ENCODE measurements at regions not wholly inside any gene's neighbourhood (a gene's known extent, or its start where the extent isn't known, plus 50 kb on each side); places are given as distances from the start of the nearest gene placed in this dataset.

DNA sequence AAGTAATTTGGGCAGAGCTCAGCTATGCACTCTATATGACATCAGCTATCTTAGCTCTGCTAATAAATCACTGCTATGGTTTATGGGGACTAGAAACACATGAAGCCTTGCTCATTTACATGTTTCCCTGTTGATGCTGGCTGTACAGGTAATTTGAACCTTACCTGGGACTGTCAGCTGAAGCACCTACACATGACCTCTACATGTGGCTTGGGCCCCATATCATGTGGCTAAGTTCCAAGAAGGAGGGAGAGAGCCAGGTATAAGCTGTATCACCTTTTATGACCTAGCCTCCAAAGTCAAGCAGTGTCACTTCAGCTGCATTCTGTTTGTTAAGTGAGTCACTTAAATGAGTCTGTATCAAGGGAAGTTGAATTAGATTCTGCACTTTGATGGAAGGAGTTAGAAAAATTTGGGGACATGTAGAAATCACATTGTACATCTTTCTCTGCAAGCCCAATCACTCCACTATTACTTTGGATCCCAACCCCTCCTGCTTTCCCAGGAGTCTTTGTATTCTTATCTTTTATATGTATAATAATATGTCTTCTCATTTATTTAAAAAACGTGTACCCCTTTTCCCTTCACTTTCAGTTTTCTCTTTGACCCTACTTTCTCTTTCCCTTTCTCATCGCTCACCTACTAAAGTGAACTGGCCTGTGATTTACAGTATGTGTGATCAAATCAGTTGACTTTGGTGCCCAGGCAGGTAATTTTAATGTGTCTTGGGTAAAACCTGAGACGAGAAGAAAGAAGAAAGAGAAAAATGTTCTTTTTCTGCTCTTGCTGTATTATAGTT, 53.4 kb upstream of the PRKACB start:
- no peak for DNase-seq
- Histone ChIP-seq H3K27me3 (no peaks in the 10 kb centered on the region), H3K4me3 (no peak overlapping the region), H3K36me3 (no peaks in the 10 kb centered on the region), H3K9me3 (peaks cover 8% of the 10 kb centered on the region; the same call in 1 of the 2 replicates)

DNA sequence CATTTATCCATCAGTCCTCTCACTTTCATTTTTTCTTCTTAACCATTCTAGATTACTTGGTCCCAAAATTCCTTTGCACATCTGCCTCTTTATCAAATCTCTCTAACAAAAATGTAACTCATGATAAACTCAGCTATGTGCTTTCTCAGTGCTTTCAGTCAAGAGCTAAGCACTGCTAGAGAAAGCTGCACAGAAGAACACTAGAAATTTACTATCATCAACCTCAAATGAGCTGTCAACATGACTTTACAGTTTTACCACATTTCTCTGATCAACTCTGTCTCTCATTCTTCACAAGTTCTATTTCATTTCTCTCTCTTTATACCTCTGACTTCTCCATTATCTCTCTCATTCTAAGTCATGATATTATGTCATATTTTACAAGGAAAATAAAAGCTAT, 54.2 kb upstream of the PRKACB start:
- H3K27me3 ChIP-seq: no peaks in the 10 kb centered on the region
- DNase-seq: no peak
- peaks cover 3% of the 10 kb centered on the region; the same call in 1 of the 2 replicates for H3K9me3 ChIP-seq
- H3K4me3 ChIP-seq: no peak overlapping the region
- H3K36me3 ChIP-seq: no peaks in the 10 kb centered on the region

DNA sequence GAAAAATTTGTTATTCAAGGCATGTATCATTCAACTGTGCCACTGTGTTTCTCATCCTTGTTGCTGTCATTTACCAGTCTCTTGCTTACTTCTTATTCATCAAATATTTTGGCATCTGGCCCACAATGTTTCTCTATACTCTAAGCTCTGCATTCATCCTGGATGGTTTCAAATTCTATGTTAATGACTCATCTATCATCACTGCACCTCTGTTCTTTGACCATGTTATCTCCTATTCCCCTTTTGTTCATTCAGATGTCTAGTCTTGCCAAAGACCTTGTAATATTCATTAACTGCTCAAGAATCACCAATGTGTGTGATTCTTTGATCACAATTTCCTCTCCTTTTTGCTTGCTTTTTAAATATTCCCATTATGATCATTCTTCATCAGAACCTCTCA, 54.6 kb upstream of the PRKACB start:
- Histone ChIP-seq H3K27me3 (no peaks in the 10 kb centered on the region), H3K4me3 (no peak overlapping the region), H3K9me3 (no peaks in the 10 kb centered on the region), H3K36me3 (no peaks in the 10 kb centered on the region)
- no peak for DNase-seq

DNA sequence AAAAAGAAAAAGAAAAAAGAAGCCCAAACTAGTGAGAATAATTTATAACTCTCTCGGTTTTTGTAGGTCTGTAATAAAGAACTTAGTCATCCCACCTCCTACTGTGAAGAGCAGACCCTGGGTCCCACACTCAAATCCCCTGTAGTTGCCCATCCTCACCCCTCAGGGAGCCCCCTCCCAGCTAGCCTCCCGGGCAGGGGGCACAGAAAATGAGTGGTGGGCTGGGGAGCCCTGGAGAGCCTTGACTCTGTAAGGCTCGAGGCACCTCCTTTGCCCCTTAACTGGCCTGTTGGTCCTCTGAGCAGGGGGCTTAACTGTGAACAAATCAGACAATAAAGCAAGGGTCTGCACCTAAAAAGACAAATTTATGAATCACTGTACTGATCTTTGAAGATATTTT, 57.5 kb upstream of the PRKACB start:
- H3K27me3 ChIP-seq: no peaks in the 10 kb centered on the region
- no peak overlapping the region for H3K4me3 ChIP-seq
- no peaks in the 10 kb centered on the region for H3K9me3 ChIP-seq
- H3K36me3 ChIP-seq: no peaks in the 10 kb centered on the region
- no peak for DNase-seq

DNA sequence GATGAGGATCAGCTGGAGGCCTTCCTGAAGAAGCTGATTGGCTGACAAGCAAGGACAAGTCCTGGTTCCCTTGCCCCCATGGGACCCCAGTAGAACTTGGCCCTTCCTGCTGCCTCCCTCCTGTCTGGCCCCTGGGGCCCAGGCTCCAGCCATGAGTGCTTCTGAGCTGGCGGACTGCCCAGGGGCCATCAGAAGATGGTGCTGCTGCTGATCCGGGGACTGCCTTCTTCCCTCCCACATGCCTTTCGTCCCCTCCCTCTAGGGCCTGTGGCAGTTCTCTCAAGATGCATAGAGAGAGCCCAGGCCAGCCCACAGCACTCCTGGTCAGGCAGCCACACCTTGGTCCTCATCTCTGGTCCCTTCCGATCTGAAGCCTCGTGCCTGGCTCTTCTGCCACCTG, 57.9 kb upstream of the PRKACB start:
- Histone ChIP-seq H3K9me3 (no peaks in the 10 kb centered on the region), H3K27me3 (no peaks in the 10 kb centered on the region), H3K4me3 (no peak overlapping the region), H3K36me3 (no peaks in the 10 kb centered on the region)
- no peak for DNase-seq

DNA sequence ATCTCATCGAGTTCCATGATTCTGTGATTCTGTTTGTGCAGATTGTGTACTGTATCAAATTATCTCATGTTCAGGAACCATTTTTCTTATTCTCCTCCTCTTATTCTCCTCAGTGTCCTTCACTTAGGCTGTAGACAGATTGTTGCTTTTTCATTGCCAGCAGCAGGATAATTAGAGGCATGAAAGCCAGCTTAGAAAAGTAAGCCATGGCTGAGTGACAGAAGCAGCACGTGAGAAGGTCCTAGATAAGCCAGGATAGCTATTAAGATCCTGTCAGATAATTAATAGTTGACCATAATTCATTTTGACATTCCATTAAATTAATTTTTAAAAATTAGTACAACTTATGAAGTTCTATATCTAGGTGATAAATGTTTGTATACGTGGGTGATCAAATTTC, 60.8 kb upstream of the PRKACB start:
- H3K4me3 ChIP-seq: no peak overlapping the region
- no peak for DNase-seq
- H3K36me3 ChIP-seq: no peaks in the 10 kb centered on the region
- no peaks in the 10 kb centered on the region for H3K9me3 ChIP-seq
- no peaks in the 10 kb centered on the region for H3K27me3 ChIP-seq

DNA sequence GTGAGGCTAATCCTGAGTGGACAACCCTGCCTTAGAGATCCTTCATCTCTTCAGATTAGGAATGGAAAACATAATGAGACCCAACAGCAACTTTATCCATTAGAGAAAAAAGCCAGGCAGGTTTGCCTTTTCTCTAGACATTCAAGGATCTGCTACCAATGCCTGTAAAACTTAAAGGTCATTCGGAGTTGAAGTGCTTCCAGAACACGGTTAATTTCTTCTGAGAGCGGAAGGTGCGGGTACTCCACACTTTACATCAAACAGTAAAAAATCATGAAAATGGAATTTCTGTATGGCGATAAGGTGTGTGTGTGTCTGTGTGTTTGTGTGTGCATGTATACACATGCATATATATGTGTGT, 65.2 kb upstream of the PRKACB start:
- no peak for DNase-seq
- H3K27me3 ChIP-seq: no peaks in the 10 kb centered on the region
- H3K9me3 ChIP-seq: no peaks in the 10 kb centered on the region
- no peaks in the 10 kb centered on the region for H3K36me3 ChIP-seq
- H3K4me3 ChIP-seq: peak overlapping the region; percentile 72

DNA sequence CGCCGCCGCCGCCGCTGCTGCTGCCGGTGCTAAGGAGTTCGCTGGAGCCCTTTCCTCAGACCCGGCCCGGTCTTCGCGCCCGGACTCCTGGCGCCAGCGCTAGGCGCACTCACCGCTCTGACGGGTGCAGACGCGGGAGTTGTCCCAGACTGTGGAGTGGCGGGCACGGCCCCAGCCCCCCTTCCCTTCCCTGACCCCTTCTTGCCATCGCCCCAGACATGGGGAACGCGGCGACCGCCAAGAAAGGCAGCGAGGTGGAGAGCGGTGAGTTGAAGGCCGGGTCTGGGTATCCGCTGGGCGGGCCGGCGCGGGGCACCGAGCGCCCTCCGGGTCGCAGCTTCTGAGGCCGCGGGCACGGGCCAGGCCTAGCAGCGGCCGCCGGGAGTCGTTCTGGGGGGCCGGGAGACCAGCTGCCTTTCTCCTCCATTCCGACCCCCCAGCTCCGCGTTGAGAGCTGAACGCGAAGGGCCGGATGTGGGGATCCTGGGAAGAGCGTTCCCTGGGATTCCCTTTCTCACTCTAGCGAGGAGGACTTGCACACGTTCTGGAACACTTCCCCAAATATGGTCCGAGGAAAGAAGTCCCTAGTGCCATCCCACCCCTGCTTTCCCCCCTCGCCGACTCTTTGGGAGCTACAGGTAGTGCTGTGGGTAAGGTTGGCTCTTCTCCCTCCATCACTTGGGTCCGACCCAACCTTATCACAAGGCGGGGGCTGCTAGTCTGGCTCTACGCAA, 65.8 kb upstream of the PRKACB start:
- Histone ChIP-seq H3K4me3 (peak overlapping the region; percentile 72), H3K27me3 (no peaks in the 10 kb centered on the region), H3K36me3 (no peaks in the 10 kb centered on the region), H3K9me3 (no peaks in the 10 kb centered on the region)
- DNase-seq: no peak

DNA sequence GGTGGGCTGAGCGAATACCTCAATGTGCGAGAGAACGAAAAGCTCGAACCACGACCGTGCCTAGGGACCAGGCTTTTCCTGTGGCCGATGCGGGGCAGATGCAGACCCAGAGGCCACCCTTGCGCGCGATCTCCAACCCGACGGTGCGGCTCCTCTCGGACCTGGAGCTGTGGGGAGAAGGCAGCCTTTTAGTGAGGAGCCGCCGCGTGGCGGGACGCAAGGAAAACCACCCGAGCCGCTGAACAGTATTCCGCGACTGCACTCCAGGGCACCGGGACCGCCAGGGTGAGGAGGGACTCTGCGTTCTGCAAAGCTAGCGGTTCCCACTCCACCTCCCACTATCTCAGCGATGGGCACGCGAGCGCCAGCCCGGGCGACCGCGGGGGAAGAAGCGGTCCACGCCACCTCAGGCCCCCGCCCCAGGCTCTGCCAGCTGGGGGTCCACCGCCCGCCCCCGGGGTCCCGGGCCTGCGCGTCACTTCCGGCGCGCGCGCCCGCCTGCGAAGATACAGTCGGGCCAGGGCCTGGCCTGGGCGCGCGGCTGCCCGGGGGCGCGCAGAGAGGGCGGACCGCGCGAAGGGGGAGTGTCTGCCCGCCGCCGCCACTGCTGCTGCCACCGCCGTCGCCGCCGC, 66.5 kb upstream of the PRKACB start:
- Histone ChIP-seq H3K4me3 (peak overlapping the region; percentile 72), H3K9me3 (no peaks in the 10 kb centered on the region), H3K36me3 (no peaks in the 10 kb centered on the region), H3K27me3 (no peaks in the 10 kb centered on the region)
- peak; percentile 82 for DNase-seq

DNA sequence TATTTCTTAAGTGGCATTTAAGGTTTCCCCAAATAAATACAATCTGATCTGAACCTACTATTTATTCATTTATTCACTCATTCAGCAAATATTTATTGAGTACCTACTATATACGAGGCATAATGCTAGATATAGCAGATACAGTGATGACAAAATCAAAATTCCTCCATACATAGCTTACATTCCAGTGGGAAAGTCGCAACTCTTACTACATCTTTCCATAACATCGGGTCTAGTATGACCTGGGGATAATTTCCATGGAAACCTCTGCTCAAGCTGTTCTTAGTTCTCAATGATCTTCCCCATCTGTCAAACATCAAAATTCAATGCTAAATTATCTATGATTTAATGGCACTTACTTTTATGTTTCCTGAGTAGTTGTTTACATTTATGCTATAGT, 70.8 kb upstream of the PRKACB start:
- no peak for DNase-seq
- Histone ChIP-seq H3K36me3 (no peaks in the 10 kb centered on the region), H3K4me3 (no peak overlapping the region)

DNA sequence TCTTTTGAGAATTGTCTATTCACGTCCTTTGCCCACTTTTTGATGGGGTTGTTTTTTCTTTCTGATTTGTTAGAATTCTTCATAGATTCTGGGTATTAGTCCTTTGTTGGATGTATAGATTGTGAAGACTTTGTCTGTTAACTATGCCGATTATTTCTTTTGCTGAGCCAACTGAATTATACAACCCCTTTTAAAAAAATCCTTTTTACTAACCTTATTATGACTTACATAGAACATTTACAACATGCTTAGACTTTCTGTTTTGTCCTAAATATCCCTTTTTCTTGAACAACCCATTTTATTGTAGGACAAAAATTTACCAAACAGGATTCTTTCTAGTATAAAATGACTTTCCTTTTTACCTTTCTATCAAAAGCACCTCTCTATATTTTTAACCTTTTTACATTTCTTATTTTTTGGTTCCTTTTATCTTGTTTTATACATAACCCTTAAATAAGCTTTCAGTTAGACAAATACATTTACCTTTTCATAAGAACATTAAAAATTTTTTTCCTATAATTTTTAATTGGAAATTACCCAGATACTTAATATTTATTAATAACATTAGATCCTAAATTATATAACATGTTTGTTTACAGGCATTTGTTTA, 70.4 kb upstream of the TTLL7 start:
- H3K9me3 ChIP-seq: peaks cover 11% of the 10 kb centered on the region; the same call in 1 of the 2 replicates
- no peak for DNase-seq
- H3K27me3 ChIP-seq: no peaks in the 10 kb centered on the region
- no peak overlapping the region for H3K4me3 ChIP-seq
- H3K36me3 ChIP-seq: no peaks in the 10 kb centered on the region

More for the DNA sequence above, 70.8 kb upstream of the PRKACB start:
- Histone ChIP-seq H3K27me3 (no peaks in the 10 kb centered on the region), H3K9me3 (peaks cover 11% of the 10 kb centered on the region; the same call in 1 of the 2 replicates)

DNA sequence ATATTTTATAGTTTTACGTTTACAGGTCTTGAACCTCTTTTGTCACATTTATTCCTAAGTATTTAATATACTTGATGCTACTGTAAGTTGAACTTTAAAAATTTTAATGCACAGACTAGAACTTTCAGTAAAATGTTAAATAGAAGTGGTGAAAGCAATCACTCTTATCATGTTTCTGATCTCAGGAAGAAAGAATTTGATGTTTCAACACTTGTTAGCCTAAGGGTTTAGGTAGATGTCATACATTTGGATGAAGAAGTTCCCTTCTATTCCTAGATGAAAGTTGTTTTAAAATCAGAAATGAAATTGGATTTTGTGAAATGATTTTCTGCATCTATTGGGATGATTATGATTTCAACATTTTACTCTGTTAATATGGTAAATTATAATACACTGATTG, 63.6 kb upstream of the TTLL7 start:
- Histone ChIP-seq H3K9me3 (no peaks in the 10 kb centered on the region), H3K27me3 (no peaks in the 10 kb centered on the region), H3K4me3 (no peak overlapping the region), H3K36me3 (no peaks in the 10 kb centered on the region)
- no peak for DNase-seq

DNA sequence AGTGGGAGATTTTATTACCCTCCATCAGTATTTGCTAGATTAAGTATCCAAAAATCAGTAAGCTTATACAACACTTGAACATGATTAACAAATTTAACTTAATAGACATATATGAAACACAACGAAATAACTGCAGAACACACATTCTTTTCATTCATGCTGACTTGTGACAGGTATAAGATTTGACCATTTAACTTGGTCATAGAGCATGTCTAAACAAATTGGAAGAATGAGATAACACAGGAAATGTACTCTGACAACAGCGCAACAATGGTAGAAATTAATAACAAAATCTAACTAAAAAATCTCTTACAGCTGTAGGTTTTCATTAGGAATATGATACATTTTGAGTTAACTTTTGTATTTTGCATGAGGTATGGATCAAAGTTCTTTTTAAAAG, 62.4 kb upstream of the TTLL7 start:
- Histone ChIP-seq H3K9me3 (no peaks in the 10 kb centered on the region), H3K36me3 (no peaks in the 10 kb centered on the region), H3K27me3 (no peaks in the 10 kb centered on the region), H3K4me3 (no peak overlapping the region)
- DNase-seq: no peak

DNA sequence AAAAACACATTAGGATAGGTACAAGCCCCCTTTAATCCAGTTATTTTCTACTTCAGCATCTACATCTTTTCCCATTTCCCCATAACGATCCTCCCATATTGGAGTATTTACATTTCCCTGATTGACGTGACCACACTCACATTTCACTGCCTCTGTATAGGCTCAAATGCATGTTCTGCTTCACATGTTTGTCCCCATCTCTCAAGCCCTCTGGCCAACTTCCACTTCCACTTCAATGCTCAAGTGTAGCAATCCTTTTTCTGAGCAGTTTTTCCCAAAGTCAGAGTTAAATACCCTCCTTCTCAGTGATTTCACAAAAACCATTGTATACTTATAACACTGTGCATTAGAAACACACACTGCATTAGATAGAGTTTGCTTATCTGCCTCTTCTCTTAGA, 61.8 kb upstream of the TTLL7 start:
- Histone ChIP-seq H3K4me3 (no peak overlapping the region), H3K9me3 (no peaks in the 10 kb centered on the region), H3K36me3 (no peaks in the 10 kb centered on the region), H3K27me3 (no peaks in the 10 kb centered on the region)
- no peak for DNase-seq

DNA sequence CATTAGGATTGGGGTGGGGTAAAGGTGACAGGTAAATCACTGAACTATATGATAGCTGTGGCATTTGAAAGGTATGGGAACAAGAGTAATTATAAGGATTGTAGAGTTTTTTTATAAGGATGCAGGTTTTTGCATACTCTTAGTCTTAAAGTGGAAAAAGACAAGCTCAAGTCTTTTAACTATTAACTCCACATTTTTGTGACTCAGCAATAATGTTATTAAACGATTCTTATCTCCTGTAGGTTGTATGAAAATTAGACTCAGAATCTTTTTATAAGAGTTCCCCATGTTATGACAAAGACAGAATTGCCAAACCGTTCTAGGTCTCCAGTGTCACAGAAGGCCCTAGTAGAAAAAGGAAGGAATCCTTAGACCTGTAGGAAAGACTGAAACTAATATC, 49.9 kb upstream of the TTLL7 start:
- Histone ChIP-seq H3K36me3 (no peaks in the 10 kb centered on the region), H3K9me3 (no peaks in the 10 kb centered on the region), H3K27me3 (no peaks in the 10 kb centered on the region), H3K4me3 (no peak overlapping the region)
- DNase-seq: no peak
